ENCODE measurements at regions not wholly inside any gene's neighbourhood (a gene's known extent, or its start where the extent isn't known, plus 50 kb on each side); places are given as distances from the start of the nearest gene placed in this dataset.
"Not testable (repeated sequence)": the region's sequence is repeated elsewhere in the genome, so short reads cannot be mapped to it uniquely, and the experiment has no call there.

- DNase-seq: not testable (repeated sequence)
These were observed 63.0 kb upstream of the MAP9 start for GRCh38 chr4:155439760-155440159.

GRCh38 chr4:155434904-155435303 lies 58.1 kb upstream of the MAP9 start:
- no peak for DNase-seq

GRCh38 chr4:155434366-155434765 lies 57.6 kb upstream of the MAP9 start:
- DNase-seq: no peak

GRCh38 chr4:155433636-155434360 lies 57.0 kb upstream of the MAP9 start:
- DNase-seq: no peak

GRCh38 chr4:155430895-155431795 lies 54.4 kb upstream of the MAP9 start:
- no peak for DNase-seq

- DNase-seq: no peak
These were observed 51.4 kb upstream of the MAP9 start for GRCh38 chr4:155428128-155428527.

GRCh38 chr4:155426953-155427352 lies 50.2 kb upstream of the MAP9 start:
- no peak for DNase-seq
